Posterior cingulate gyrus (tissue), 11 donors: ENCODE measurements at regions not wholly inside any gene's neighbourhood (a gene's known extent, or its start where the extent isn't known, plus 50 kb on each side); places are given as distances from the start of the nearest gene placed in this dataset.
"Not testable (repeated sequence)": the region's sequence is repeated elsewhere in the genome, so short reads cannot be mapped to it uniquely, and the experiment has no call there.

Source experiments
- DNase-seq, 10 donors: peaks; one replicate each; pipeline versions ENCODE4 v3.0.0 to v3.0.0-alpha.2; 2020 to 2021; ENCODE audit warnings: mixed read lengths in 3 of 10
- intact Hi-C: fragments of 100-400 bp; cut with DNase I; formaldehyde crosslinking; loops from one replicate; pipeline ENCODE4 v1.15.1; 2023

GRCh38 chr5:130964231-130965202, 200.5 kb downstream of the HINT1 start:
- intact Hi-C loops, result no loop called here
- DNase-seq, result no peak

- intact Hi-C loops, result no loop called here
These were observed 201.3 kb downstream of the HINT1 start for GRCh38 chr5:130963798-130964197.

GRCh38 chr5:130957151-130957550, 207.9 kb downstream of the HINT1 start:
- intact Hi-C loops, result no loop called here

More at GRCh38 chr5:130963798-130964197, 201.3 kb downstream of the HINT1 start:
- no peak for DNase-seq

GRCh38 chr5:130955041-130955440, 210.0 kb downstream of the HINT1 start:
- DNase-seq, result no peak
- intact Hi-C loops, result no loop called here

More at GRCh38 chr5:130957151-130957550, 207.9 kb downstream of the HINT1 start:
- DNase-seq, result no peak

- intact Hi-C loops, result no loop called here
These were observed 210.7 kb downstream of the HINT1 start for GRCh38 chr5:130954336-130954735.

GRCh38 chr5:130939059-130939458, 226.0 kb downstream of the HINT1 start:
- DNase-seq, result no peak
- intact Hi-C loops, result no loop called here

More at GRCh38 chr5:130954336-130954735, 210.7 kb downstream of the HINT1 start:
- DNase-seq, result no peak

- DNase-seq, result no peak
- intact Hi-C loops, result no loop called here
These were observed 228.0 kb downstream of the HINT1 start for GRCh38 chr5:130937046-130937445.

GRCh38 chr5:130923543-130924124, 241.4 kb downstream of the HINT1 start:
- peak in 1 of 10 donors; percentile 49 for DNase-seq
- intact Hi-C loops, result no loop called here

- intact Hi-C loops, result no loop called here
- no peak for DNase-seq
These were observed 253.0 kb downstream of the HINT1 start for GRCh38 chr5:130912088-130912487.

GRCh38 chr5:130908186-130908585, 256.9 kb downstream of the HINT1 start:
- intact Hi-C loops, result no loop called here
- DNase-seq, result no peak

- peak in 1 of 10 donors; percentile 79 for DNase-seq
- intact Hi-C loops, result not testable (repeated sequence)
These were observed 267.4 kb downstream of the HINT1 start for GRCh38 chr5:130897537-130898195.

GRCh38 chr5:130897181-130897536, 267.9 kb downstream of the HINT1 start:
- intact Hi-C loops, result not testable (repeated sequence)

GRCh38 chr5:130896636-130897035, 268.4 kb downstream of the HINT1 start:
- no peak for DNase-seq

More at GRCh38 chr5:130897181-130897536, 267.9 kb downstream of the HINT1 start:
- DNase-seq, result not testable (repeated sequence)

GRCh38 chr5:130893006-130893405, 272.1 kb downstream of the HINT1 start:
- intact Hi-C loops, result no loop called here

More at GRCh38 chr5:130896636-130897035, 268.4 kb downstream of the HINT1 start:
- intact Hi-C loops, result no loop called here

GRCh38 chr5:130890610-130891009, 274.4 kb downstream of the HINT1 start:
- intact Hi-C loops, result no loop called here
- no peak for DNase-seq

More at GRCh38 chr5:130893006-130893405, 272.1 kb downstream of the HINT1 start:
- no peak for DNase-seq

- no peak for DNase-seq
- intact Hi-C loops, result no loop called here
These were observed 279.4 kb downstream of the HINT1 start for GRCh38 chr5:130885691-130886090.

- intact Hi-C loops, result no loop called here
- no peak for DNase-seq
These were observed 280.0 kb downstream of the HINT1 start for GRCh38 chr5:130885027-130885426.

GRCh38 chr5:130884023-130884422, 281.0 kb downstream of the HINT1 start:
- DNase-seq, result no peak
- intact Hi-C loops, result no loop called here

GRCh38 chr5:130875656-130876055, 289.4 kb downstream of the HINT1 start:
- intact Hi-C loops, result no loop called here
- DNase-seq, result no peak

- peak in 1 of 10 donors; percentile 67 for DNase-seq
- intact Hi-C loops, result no loop called here
These were observed 290.1 kb downstream of the HINT1 start for GRCh38 chr5:130874861-130875417.
